ENCODE measurements at regions not wholly inside any gene's neighbourhood (a gene's known extent, or its start where the extent isn't known, plus 50 kb on each side); places are given as distances from the start of the nearest gene placed in this dataset.

DNA sequence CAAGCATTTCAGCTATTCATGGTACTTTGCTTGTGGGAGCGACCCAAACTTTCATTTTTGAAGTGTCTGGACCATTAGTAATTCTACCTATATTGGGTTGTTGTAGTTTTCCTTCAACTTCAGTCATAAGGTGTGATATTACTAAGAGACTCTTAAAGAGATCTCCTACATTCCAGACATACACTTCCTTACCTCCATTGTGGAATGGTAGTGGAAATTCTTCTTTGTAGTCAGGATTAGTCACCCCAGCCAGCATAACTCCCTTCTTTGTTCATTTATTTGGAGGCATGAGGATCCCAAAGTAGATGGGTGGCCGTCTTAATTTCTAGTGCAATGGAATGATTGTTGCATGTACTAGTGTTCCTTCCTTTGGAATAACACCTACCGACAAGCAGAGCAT lies 991.4 kb downstream of the ARAP2 start:
- Mint-ChIP-seq H3K4me1 (ENCODE audit: unreplicated experiment) (no peaks in the 10 kb centered on the region), H3K27me3 (ENCODE audit: unreplicated experiment) (peaks cover 3% of the 10 kb centered on the region), H3K36me3 (ENCODE audit: low read depth, unreplicated experiment) (no peaks in the 10 kb centered on the region), H3K4me3 (ENCODE audit: unreplicated experiment) (no peak overlapping the region), H3K27ac (ENCODE audit: unreplicated experiment) (no peak overlapping the region), H3K9me3 (ENCODE audit: unreplicated experiment) (no peaks in the 10 kb centered on the region)
- TF ChIP-seq CTCF (IDR thresholded peaks at IDR 0.05; ENCODE audit: unreplicated experiment): no peak
- no peak for DNase-seq (ENCODE audit: low spot score)

DNA sequence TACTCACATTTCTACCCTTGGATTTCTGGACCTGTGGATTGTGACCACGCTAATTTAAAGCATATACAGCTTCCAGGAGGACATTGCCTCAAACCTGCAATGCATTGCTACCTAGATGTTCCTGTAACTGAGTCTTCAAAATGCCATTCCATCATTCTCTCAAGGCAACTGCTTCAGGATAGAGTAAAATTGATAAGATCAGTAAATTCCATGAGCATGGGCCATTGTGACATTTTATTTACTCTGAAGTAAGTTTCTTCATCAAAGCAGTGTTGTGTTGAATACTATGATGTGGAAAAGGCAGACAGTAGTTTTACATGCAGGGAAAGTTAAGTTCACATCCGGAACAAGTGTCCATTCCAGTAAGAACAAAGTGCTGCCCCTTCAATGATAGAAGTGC lies 991.0 kb downstream of the ARAP2 start:
- peaks cover 3% of the 10 kb centered on the region for H3K27me3 Mint-ChIP-seq (ENCODE audit: unreplicated experiment)
- H3K4me3 Mint-ChIP-seq (ENCODE audit: unreplicated experiment): no peak overlapping the region
- H3K27ac Mint-ChIP-seq (ENCODE audit: unreplicated experiment): no peak overlapping the region
- H3K36me3 Mint-ChIP-seq (ENCODE audit: low read depth, unreplicated experiment): no peaks in the 10 kb centered on the region
- no peaks in the 10 kb centered on the region for H3K4me1 Mint-ChIP-seq (ENCODE audit: unreplicated experiment)
- TF ChIP-seq CTCF (IDR thresholded peaks at IDR 0.05; ENCODE audit: unreplicated experiment): no peak
- DNase-seq (ENCODE audit: low spot score): no peak
- no peaks in the 10 kb centered on the region for H3K9me3 Mint-ChIP-seq (ENCODE audit: unreplicated experiment)

DNA sequence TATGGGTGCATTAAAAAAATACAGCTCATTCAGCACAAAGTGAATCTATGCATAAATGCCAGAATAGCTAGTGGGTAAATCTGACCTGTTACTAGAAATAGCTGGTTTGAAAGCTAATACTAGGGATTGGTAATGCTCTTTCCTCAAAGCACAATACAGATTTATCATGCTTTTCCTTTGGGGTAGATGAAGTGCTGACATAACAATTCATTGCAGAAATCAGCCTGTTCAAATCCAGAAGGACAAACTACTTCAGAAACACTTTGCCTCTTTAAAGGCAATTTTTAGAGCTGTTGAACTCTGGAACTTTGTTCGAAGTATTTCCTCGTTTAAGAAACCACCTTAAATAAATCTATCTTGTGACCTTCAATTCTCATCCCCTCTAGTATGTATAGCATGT lies 957.9 kb downstream of the ARAP2 start:
- Mint-ChIP-seq H3K9me3 (ENCODE audit: unreplicated experiment) (no peaks in the 10 kb centered on the region), H3K27ac (ENCODE audit: unreplicated experiment) (no peak overlapping the region), H3K36me3 (ENCODE audit: low read depth, unreplicated experiment) (no peaks in the 10 kb centered on the region), H3K27me3 (ENCODE audit: unreplicated experiment) (peaks cover 1% of the 10 kb centered on the region), H3K4me3 (ENCODE audit: unreplicated experiment) (no peak overlapping the region), H3K4me1 (ENCODE audit: unreplicated experiment) (peaks cover 9% of the 10 kb centered on the region)
- DNase-seq (ENCODE audit: low spot score): no peak
- TF ChIP-seq CTCF (IDR thresholded peaks at IDR 0.05; ENCODE audit: unreplicated experiment): no peak

DNA sequence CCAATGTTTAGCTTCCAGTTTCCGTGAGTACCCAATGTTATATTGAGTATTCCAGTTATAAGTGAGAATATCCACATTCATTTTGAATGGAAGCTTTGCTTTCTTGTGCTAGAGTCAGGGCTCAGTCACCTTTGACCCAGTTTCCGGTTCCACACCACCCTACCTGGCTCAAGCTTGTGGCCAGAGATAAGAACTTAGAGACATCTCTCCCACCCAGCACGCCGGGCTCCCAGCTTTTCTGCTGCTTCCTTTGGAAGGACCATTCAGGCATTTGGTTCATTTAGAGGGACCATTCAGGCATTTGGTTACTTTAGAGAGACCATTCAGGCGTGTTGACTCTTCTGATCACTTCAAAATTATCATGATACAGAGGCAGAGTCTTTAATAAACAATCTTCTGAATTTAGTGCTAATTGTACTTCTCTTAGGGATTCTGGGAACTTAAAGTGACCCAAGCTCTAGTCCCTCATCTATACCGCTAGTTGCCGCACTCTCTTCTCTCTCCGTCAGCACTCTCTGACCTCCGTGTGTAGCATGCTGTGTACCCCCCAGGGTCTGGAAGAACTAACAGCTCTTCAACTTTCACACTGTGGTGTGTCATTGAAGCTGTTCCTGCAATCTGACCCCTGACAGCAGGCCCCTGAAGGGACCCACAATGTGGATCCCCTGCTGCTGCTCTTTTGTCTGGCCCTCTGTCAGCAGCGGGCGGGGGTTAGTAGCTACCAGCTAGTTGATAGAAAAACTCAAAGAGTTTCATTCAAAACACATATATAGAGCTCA lies 943.1 kb downstream of the ARAP2 start:
- H3K4me3 Mint-ChIP-seq (ENCODE audit: unreplicated experiment): no peak overlapping the region
- peak; percentile 4 for DNase-seq (ENCODE audit: low spot score)

More for the DNA sequence above, 943.1 kb downstream of the ARAP2 start:
- no peaks in the 10 kb centered on the region for H3K36me3 Mint-ChIP-seq (ENCODE audit: low read depth, unreplicated experiment)
- peaks cover 3% of the 10 kb centered on the region for H3K4me1 Mint-ChIP-seq (ENCODE audit: unreplicated experiment)
- no peak overlapping the region for H3K27ac Mint-ChIP-seq (ENCODE audit: unreplicated experiment)
- TF ChIP-seq CTCF (IDR thresholded peaks at IDR 0.05; ENCODE audit: unreplicated experiment): no peak
- no peaks in the 10 kb centered on the region for H3K9me3 Mint-ChIP-seq (ENCODE audit: unreplicated experiment)
- H3K27me3 Mint-ChIP-seq (ENCODE audit: unreplicated experiment): no peaks in the 10 kb centered on the region

Measured in endothelial cell (in vitro differentiated cells).